IMR-90 (cell line): ENCODE measurements at regions not wholly inside any gene's neighbourhood (a gene's known extent, or its start where the extent isn't known, plus 50 kb on each side); places are given as distances from the start of the nearest gene placed in this dataset.

Source experiments
- ATAC-seq: fragments of 200-7000 bp; cut with Tn5 transposase; 2 replicates; pipeline ENCODE4 v1.9.1; 2020; ENCODE audit warnings: low read depth, mild to moderate bottlenecking, moderate library complexity
- BruUV-seq: library from RNA; stranded (reverse); fragments of 400-500 nt; replicated peaks from 2 replicates; lab custom pipeline; 2021; lab: Mats Ljungman, UMichigan
- CTCF ChIA-PET: fragments of 300-600 bp; formaldehyde crosslinking; extraction: SDS; loops from one replicate; lab custom pipeline; 2021; ENCODE audit warnings: antibody characterized with exemption; lab: Yijun Ruan, JAX
- POLR2A ChIA-PET: fragments of 300-600 bp; sonication (Branson Sonifier 250); formaldehyde crosslinking; loops from one replicate; lab custom pipeline; 2022; ENCODE audit warnings: antibody characterized with exemption; ENCODE audit not compliant: unreplicated experiment; lab: Charles Lee
- DNase-seq: peaks from one replicate; pipeline ENCODE4 v3.0.0; 2013
- H2AFZ ChIP-seq: replicated peaks from 2 replicates; pipeline ENCODE3; 2013; ENCODE audit warnings: low read length, mild to moderate bottlenecking; ENCODE audit not compliant: poor library complexity
- H2AK5ac ChIP-seq: 2 replicates; pipeline ENCODE4 v1.6.1; 2013; ENCODE audit warnings: low read depth, low read length, inconsistent platforms
- H2AK9ac ChIP-seq: replicated peaks from 2 replicates; pipeline ENCODE3; 2013; ENCODE audit warnings: mild to moderate bottlenecking, low read depth, low read length, moderate library complexity; ENCODE audit not compliant: poor library complexity
- H2BK120ac ChIP-seq: 2 replicates; pipeline ENCODE4 v1.6.1; 2013; ENCODE audit warnings: low read depth, low read length, inconsistent platforms
- H2BK15ac ChIP-seq: 3 replicates; pipeline ENCODE4 v1.6.1; 2013; ENCODE audit warnings: low read depth, low read length, inconsistent platforms
- H2BK20ac ChIP-seq: 2 replicates; pipeline ENCODE4 v1.6.1; 2013; ENCODE audit warnings: low read depth, mild to moderate bottlenecking, inconsistent platforms, low read length, moderate library complexity
- H2BK5ac ChIP-seq: 2 replicates; pipeline ENCODE4 v1.6.1; 2013; ENCODE audit warnings: mild to moderate bottlenecking, low read depth, low read length, inconsistent platforms; ENCODE audit not compliant: poor library complexity, severe bottlenecking
- H3K14ac ChIP-seq: replicated peaks from 2 replicates; pipeline ENCODE4 v1.6.1; 2013; ENCODE audit warnings: low read depth, low read length, inconsistent platforms
- H3K18ac ChIP-seq: 2 replicates; pipeline ENCODE4 v1.6.1; 2013; ENCODE audit warnings: low read depth, low read length, control low read depth
- H3K23ac ChIP-seq: 2 replicates; pipeline ENCODE4 v1.6.1; 2013; ENCODE audit warnings: low read depth, low read length, inconsistent platforms
- H3K27ac ChIP-seq: 2 replicates; pipeline ENCODE4 v1.5.1; 2013; ENCODE audit warnings: mild to moderate bottlenecking, control low read depth, low read length; ENCODE audit not compliant: insufficient read depth
- H3K27me3 ChIP-seq: 2 replicates; pipeline ENCODE4 v1.6.1; 2013; ENCODE audit warnings: low read length; ENCODE audit not compliant: control insufficient read depth, insufficient read depth
- H3K36me3 ChIP-seq: 2 replicates; pipeline ENCODE4 v1.6.1; 2013; ENCODE audit warnings: low read length, mixed read lengths; ENCODE audit not compliant: control insufficient read depth, insufficient read depth
- H3K4ac ChIP-seq: 2 replicates; pipeline ENCODE4 v1.6.1; 2013; ENCODE audit warnings: low read depth, low read length, inconsistent platforms
- H3K4me1 ChIP-seq: 2 replicates; pipeline ENCODE4 v1.6.1; 2013; ENCODE audit warnings: low read length, mixed read lengths; ENCODE audit not compliant: control insufficient read depth, insufficient read depth
- H3K4me2 ChIP-seq: 2 replicates; pipeline ENCODE4 v1.6.1; 2013; ENCODE audit warnings: low read depth, mild to moderate bottlenecking, control low read depth, low read length, moderate library complexity
- H3K4me3 ChIP-seq: 2 replicates; pipeline ENCODE4 v1.5.1; 2013; ENCODE audit warnings: low read depth, mild to moderate bottlenecking, control low read depth, low read length, moderate library complexity; ENCODE audit not compliant: insufficient read depth
- H3K56ac ChIP-seq: 2 replicates; pipeline ENCODE4 v1.6.1; 2013; ENCODE audit warnings: low read length, inconsistent platforms; ENCODE audit not compliant: insufficient read depth; ENCODE audit errors: extremely low read depth
- H3K79me1 ChIP-seq, 2 experiments: 2 replicates each; pipeline ENCODE4 v1.6.1; 2013; ENCODE audit warnings: low read length in 2 of 2, inconsistent platforms in 1 of 2, low read depth in 1 of 2
- H3K9ac ChIP-seq: 2 replicates; pipeline ENCODE4 v1.6.1; 2013; ENCODE audit warnings: low read depth, low read length, control low read depth
- H3K9me1 ChIP-seq: 2 replicates; pipeline ENCODE4 v1.6.1; 2013; ENCODE audit warnings: low read length, inconsistent platforms; ENCODE audit not compliant: insufficient read depth
- H3K9me3 ChIP-seq: 2 replicates; pipeline ENCODE4 v1.6.1; 2013; ENCODE audit warnings: low read length; ENCODE audit not compliant: control insufficient read depth, insufficient read depth
- H4K20me1 ChIP-seq: 2 replicates; pipeline ENCODE4 v1.6.1; 2013; ENCODE audit warnings: low read length, inconsistent platforms; ENCODE audit not compliant: insufficient read depth
- H4K5ac ChIP-seq: 2 replicates; pipeline ENCODE4 v1.6.1; 2013; ENCODE audit warnings: mild to moderate bottlenecking, low read depth, low read length, control low read depth
- H4K8ac ChIP-seq, 2 experiments: 2 replicates each; pipeline ENCODE4 v1.6.1; 2013; ENCODE audit warnings: low read depth in 2 of 2, low read length in 2 of 2, control low read depth in 1 of 2, inconsistent platforms in 1 of 2
- H4K91ac ChIP-seq: 2 replicates; pipeline ENCODE4 v1.6.1; 2013; ENCODE audit warnings: low read depth, low read length, inconsistent platforms; ENCODE audit not compliant: insufficient read depth
- BHLHE40 ChIP-seq: fragments of 150-350 bp; IDR thresholded peaks from 2 replicates; pipeline ENCODE4 v1.6.1; 2016; ENCODE audit warnings: mild to moderate bottlenecking, low read depth, low read length
- CEBPB ChIP-seq: IDR thresholded peaks from 2 replicates; pipeline ENCODE4 v1.6.1; 2012; ENCODE audit warnings: low read depth, low read length, improper control_type of control experiment
- POLR2A ChIP-seq: IDR thresholded peaks from 2 replicates; pipeline ENCODE4 v1.6.1; 2012; ENCODE audit warnings: mild to moderate bottlenecking, low read depth, low read length
- WGBS, 2 experiments: methylation state at CpG; one replicate each; pipeline versions ENCODE4 v1.1.5 to v1.1.7; 2013; ENCODE audit warnings: missing lambda C conversion rate in 2 of 2; ENCODE audit not compliant: insufficient read length in 1 of 2; ENCODE audit errors: extremely low coverage in 2 of 2; 5-methylcytosine and 5-hydroxymethylcytosine counted together
- dilution Hi-C: fragments of 300-500 bp; cut with HindIII; formaldehyde crosslinking; loops from one replicate; pipeline ENCODE4 v1.14.3; 2018; ENCODE audit warnings: low sequenced_read_pairs; ENCODE audit not compliant: unreplicated experiment
- in situ Hi-C: fragments of 300-500 bp; cut with MboI; formaldehyde crosslinking; loops from 3 replicates; pipeline ENCODE4 v1.14.3; 2019; ENCODE audit warnings: low sequenced_read_pairs, inconsistent platforms, mixed read lengths
- intact Hi-C: fragments of 100-400 bp; cut with micrococcal nuclease; formaldehyde crosslinking; loops from 2 replicates; pipeline ENCODE4 v1.10.0; 2022

DNA sequence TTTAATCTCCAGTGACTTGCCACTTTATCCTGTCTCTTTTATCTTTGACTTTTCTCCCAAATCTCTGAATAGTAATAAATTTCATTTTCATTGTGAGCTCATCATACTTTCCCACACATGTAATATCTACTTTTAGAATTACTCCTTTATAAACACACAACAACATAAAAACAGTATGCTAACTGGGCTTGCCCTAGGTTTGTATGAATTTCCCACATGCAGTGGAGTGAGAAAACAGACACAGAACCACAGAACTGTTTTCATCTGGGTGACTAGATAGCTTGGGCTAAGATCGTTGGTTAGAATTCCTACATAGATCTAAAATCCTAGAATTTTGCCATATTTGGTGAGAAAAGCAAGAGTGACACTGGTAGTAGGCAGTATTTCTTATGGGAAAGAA lies 409.5 kb downstream of the SPRY1 start:
- Histone ChIP-seq H3K4ac (no peak overlapping the region), H3K9me3 (no peaks in the 10 kb centered on the region), H3K23ac (no peak overlapping the region; the same call in 1 of the 2 replicates), H3K27me3 (no peaks in the 10 kb centered on the region), H3K4me3 (no peak overlapping the region), H3K14ac (no peak overlapping the region), H3K18ac (peak overlapping the region; percentile 62; the same call in 1 of the 2 replicates), H4K20me1 (no peaks in the 10 kb centered on the region), H2AK5ac (no peak overlapping the region), H2AFZ (no peak overlapping the region), H3K9ac (no peak overlapping the region), H3K36me3 (no peaks in the 10 kb centered on the region), H2AK9ac (no peak overlapping the region), H4K8ac (no peak overlapping the region), H2BK120ac (no peak overlapping the region), H3K4me1 (no peaks in the 10 kb centered on the region), H2BK20ac (no peak overlapping the region), H3K27ac (no peak overlapping the region), H2BK5ac (no peak overlapping the region), H3K4me2 (no peak overlapping the region), H3K9me1 (no peaks in the 10 kb centered on the region), H4K91ac (no peak overlapping the region), H3K56ac (no peak overlapping the region), H4K5ac (peak overlapping the region; percentile 48; the same call in 1 of the 2 replicates), H2BK15ac (no peak overlapping the region), H3K79me1 (no peaks in the 10 kb centered on the region)
- ChIA-PET POLR2A (no interaction called here), CTCF (interaction anchor here (0.7 kb wide), 1 partner anchor 11 kb away, joined by 3 read pairs; no protein-coding TSS in a partner anchor)
- in situ Hi-C loops (no loop called here), dilution Hi-C loops (no loop called here), intact Hi-C loops (no loop called here)
- ATAC-seq (no peak), DNase-seq (no peak)
- no peak for TF ChIP-seq POLR2A
- TF ChIP-seq CEBPB: no peak
- no peak for TF ChIP-seq BHLHE40
- no CpG with 5 or more reads among the region's 1 CpG for WGBS, 2 experiments
- no TSS peak for BruUV-seq
